Liver (tissue), 8 donors: ENCODE measurements at regions not wholly inside any gene's neighbourhood (a gene's known extent, or its start where the extent isn't known, plus 50 kb on each side); places are given as distances from the start of the nearest gene placed in this dataset.

Experiments
- DNase-seq: peaks from one replicate; pipeline ENCODE4 v3.0.0-alpha.2; 2017; ENCODE audit warnings: low spot score
- H3K27ac ChIP-seq, 2 donors: one replicate each; pipeline ENCODE4 v1.7.0; 2013; ENCODE audit warnings: inconsistent platforms in 2 of 2, low read length in 2 of 2, control low read depth in 1 of 2, low read depth in 1 of 2, mild to moderate bottlenecking in 1 of 2
- H3K27me3 ChIP-seq, 4 donors: one replicate each; pipeline versions ENCODE4 v1.6.1 to v1.7.0; 2013; ENCODE audit warnings: low read length in 3 of 4, inconsistent platforms in 1 of 4, mild to moderate bottlenecking in 1 of 4, moderate library complexity in 1 of 4; ENCODE audit not compliant: control insufficient read depth in 4 of 4, insufficient read depth in 4 of 4
- H3K36me3 ChIP-seq, 4 donors: one replicate each; pipeline versions ENCODE4 v1.6.1 to v1.7.0; 2013; ENCODE audit warnings: low read length in 3 of 4, mild to moderate bottlenecking in 3 of 4, low read depth in 1 of 4, moderate library complexity in 1 of 4; ENCODE audit not compliant: control insufficient read depth in 4 of 4, insufficient read depth in 3 of 4
- H3K4me1 ChIP-seq, 4 donors: one replicate each; pipeline versions ENCODE4 v1.6.1 to v1.7.0; 2013; ENCODE audit warnings: low read length in 3 of 4, mild to moderate bottlenecking in 3 of 4, moderate library complexity in 1 of 4; ENCODE audit not compliant: control insufficient read depth in 4 of 4, insufficient read depth in 4 of 4
- H3K4me3 ChIP-seq, 3 donors: one replicate each; pipeline versions ENCODE4 v1.6.1 to v1.7.0; 2013; ENCODE audit warnings: low read length in 3 of 3, control low read depth in 1 of 3, low read depth in 1 of 3, mild to moderate bottlenecking in 1 of 3
- H3K9ac ChIP-seq, 2 donors: one replicate each; pipeline ENCODE4 v1.7.0; 2013; ENCODE audit warnings: low read length in 2 of 2, mild to moderate bottlenecking in 2 of 2, moderate library complexity in 2 of 2, control low read depth in 1 of 2, low read depth in 1 of 2
- H3K9me3 ChIP-seq, 4 donors: one replicate each; pipeline versions ENCODE4 v1.6.1 to v1.7.0; 2013; ENCODE audit warnings: low read length in 3 of 4; ENCODE audit not compliant: control insufficient read depth in 4 of 4
- EGR1 ChIP-seq, 2 donors: IDR thresholded peaks; 2 replicates each; pipeline ENCODE4 v1.6.1; 2016 to 2018; ENCODE audit warnings: antibody characterized with exemption in 2 of 2, low read depth in 2 of 2
- FOXA1 ChIP-seq: IDR thresholded peaks from 2 replicates; pipeline ENCODE4 v1.6.1; 2016; ENCODE audit warnings: antibody characterized with exemption
- FOXA2 ChIP-seq: IDR thresholded peaks from 2 replicates; pipeline ENCODE4 v1.6.1; 2016; ENCODE audit warnings: antibody characterized with exemption
- GABPA ChIP-seq, 2 donors: IDR thresholded peaks in 1 of 2; conservative IDR thresholded peaks in 1 of 2; 2 replicates each; pipeline ENCODE4 v1.6.1; 2016; ENCODE audit warnings: antibody characterized with exemption in 2 of 2, mild to moderate bottlenecking in 1 of 2, moderate library complexity in 1 of 2
- HNF4A ChIP-seq, 2 donors: conservative IDR thresholded peaks; 2 replicates each; pipeline ENCODE4 v1.6.1; 2016; ENCODE audit warnings: antibody characterized with exemption in 2 of 2, mild to moderate bottlenecking in 2 of 2
- HNF4G ChIP-seq: IDR thresholded peaks from 2 replicates; pipeline ENCODE4 v1.6.1; 2016; ENCODE audit warnings: antibody characterized with exemption
- JUND ChIP-seq, 2 donors: IDR thresholded peaks; 2 replicates each; pipeline ENCODE4 v1.6.1; 2016; ENCODE audit warnings: antibody characterized with exemption in 2 of 2
- NR2F2 ChIP-seq: IDR thresholded peaks from 2 replicates; pipeline ENCODE4 v1.6.1; 2016; ENCODE audit warnings: antibody characterized with exemption
- RAD21 ChIP-seq, 2 donors: IDR thresholded peaks; 2 replicates each; pipeline ENCODE4 v1.6.1; 2016; ENCODE audit warnings: antibody characterized with exemption in 2 of 2, mild to moderate bottlenecking in 2 of 2
- RXRA ChIP-seq, 2 donors: IDR thresholded peaks; 2 replicates each; pipeline ENCODE4 v1.6.1; 2017 to 2018; ENCODE audit warnings: antibody characterized with exemption in 2 of 2, mild to moderate bottlenecking in 1 of 2
- YY1 ChIP-seq: IDR thresholded peaks from 2 replicates; pipeline ENCODE4 v1.6.1; 2016; ENCODE audit warnings: antibody characterized with exemption, mild to moderate bottlenecking
- WGBS: extraction: QIAGEN DNeasy Blood & Tissue Kit; methylation state at CpG from one replicate; pipeline ENCODE4 v1.1.7; 2013; 5-methylcytosine and 5-hydroxymethylcytosine counted together
- TF ChIP-seq, protein P1 (sequence below): IDR thresholded peaks from 2 replicates; pipeline ENCODE4 v1.6.1; 2016; ENCODE audit warnings: antibody characterized with exemption
- TF ChIP-seq, protein P2 (sequence below): IDR thresholded peaks from 2 replicates; pipeline ENCODE4 v1.6.1; 2016; ENCODE audit warnings: antibody characterized with exemption
- TF ChIP-seq, protein P3 (sequence below): fragments of 150-350 bp; IDR thresholded peaks from 2 replicates; pipeline ENCODE4 v1.5.1; 2017; ENCODE audit warnings: improper control_type of control experiment, low read depth, low read length; ENCODE audit not compliant: missing input control
- TF ChIP-seq, protein P4 (sequence below): IDR thresholded peaks from 2 replicates; pipeline ENCODE4 v1.6.1; 2016; ENCODE audit warnings: antibody characterized with exemption
- donor health status: healthy.
- donor health status: healthy.
- donor health status: healthy.
- donor health status: healthy.
- donor health status: healthy.

DNA sequence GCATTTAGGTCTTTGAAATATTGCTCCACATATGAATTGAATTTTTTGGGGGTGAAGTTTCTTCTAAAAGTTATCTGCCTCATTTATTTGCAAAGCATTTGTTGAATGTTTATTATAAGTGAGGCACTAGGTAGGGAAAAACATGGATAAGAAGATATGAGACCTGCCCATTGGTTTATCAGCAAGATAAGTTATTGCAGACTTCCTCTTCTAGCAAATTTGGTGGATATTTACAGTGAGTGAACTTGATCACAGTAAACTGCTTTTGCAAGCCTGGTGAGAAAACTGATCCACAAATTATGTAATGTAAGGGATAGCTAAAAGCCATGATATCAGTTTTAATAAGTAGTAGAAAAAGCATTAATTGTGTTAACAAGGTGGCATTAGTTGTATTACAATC is 364.8 kb downstream of the SOCS6 start:
- no peaks in the 10 kb centered on the region for H3K36me3 ChIP-seq
- H3K4me1 ChIP-seq: no peaks in the 10 kb centered on the region
- H3K9ac ChIP-seq: no peak overlapping the region
- no peaks in the 10 kb centered on the region for H3K27me3 ChIP-seq
- H3K27ac ChIP-seq: no peak overlapping the region
- no peak for DNase-seq
- TF ChIP-seq RAD21 (IDR thresholded peaks at IDR 0.05) (no peak), FOXA2 (no peak), HNF4G (no peak), RXRA (IDR thresholded peaks at IDR 0.05) (no peak), FOXA1 (no peak), HNF4A (conservative IDR thresholded peaks at IDR 0.05) (no peak), NR2F2 (no peak)
- TF ChIP-seq, protein P1, sequence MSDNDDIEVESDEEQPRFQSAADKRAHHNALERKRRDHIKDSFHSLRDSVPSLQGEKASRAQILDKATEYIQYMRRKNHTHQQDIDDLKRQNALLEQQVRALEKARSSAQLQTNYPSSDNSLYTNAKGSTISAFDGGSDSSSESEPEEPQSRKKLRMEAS: no peak
- TF ChIP-seq, protein P2, sequence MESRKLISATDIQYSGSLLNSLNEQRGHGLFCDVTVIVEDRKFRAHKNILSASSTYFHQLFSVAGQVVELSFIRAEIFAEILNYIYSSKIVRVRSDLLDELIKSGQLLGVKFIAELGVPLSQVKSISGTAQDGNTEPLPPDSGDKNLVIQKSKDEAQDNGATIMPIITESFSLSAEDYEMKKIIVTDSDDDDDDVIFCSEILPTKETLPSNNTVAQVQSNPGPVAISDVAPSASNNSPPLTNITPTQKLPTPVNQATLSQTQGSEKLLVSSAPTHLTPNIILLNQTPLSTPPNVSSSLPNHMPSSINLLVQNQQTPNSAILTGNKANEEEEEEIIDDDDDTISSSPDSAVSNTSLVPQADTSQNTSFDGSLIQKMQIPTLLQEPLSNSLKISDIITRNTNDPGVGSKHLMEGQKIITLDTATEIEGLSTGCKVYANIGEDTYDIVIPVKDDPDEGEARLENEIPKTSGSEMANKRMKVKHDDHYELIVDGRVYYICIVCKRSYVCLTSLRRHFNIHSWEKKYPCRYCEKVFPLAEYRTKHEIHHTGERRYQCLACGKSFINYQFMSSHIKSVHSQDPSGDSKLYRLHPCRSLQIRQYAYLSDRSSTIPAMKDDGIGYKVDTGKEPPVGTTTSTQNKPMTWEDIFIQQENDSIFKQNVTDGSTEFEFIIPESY: no peak
- TF ChIP-seq, protein P3, sequence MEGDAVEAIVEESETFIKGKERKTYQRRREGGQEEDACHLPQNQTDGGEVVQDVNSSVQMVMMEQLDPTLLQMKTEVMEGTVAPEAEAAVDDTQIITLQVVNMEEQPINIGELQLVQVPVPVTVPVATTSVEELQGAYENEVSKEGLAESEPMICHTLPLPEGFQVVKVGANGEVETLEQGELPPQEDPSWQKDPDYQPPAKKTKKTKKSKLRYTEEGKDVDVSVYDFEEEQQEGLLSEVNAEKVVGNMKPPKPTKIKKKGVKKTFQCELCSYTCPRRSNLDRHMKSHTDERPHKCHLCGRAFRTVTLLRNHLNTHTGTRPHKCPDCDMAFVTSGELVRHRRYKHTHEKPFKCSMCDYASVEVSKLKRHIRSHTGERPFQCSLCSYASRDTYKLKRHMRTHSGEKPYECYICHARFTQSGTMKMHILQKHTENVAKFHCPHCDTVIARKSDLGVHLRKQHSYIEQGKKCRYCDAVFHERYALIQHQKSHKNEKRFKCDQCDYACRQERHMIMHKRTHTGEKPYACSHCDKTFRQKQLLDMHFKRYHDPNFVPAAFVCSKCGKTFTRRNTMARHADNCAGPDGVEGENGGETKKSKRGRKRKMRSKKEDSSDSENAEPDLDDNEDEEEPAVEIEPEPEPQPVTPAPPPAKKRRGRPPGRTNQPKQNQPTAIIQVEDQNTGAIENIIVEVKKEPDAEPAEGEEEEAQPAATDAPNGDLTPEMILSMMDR: no peak
- TF ChIP-seq, protein P4, sequence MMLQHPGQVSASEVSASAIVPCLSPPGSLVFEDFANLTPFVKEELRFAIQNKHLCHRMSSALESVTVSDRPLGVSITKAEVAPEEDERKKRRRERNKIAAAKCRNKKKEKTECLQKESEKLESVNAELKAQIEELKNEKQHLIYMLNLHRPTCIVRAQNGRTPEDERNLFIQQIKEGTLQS: no peak
- no peak overlapping the region for H3K4me3 ChIP-seq
- H3K9me3 ChIP-seq: no peaks in the 10 kb centered on the region

DNA sequence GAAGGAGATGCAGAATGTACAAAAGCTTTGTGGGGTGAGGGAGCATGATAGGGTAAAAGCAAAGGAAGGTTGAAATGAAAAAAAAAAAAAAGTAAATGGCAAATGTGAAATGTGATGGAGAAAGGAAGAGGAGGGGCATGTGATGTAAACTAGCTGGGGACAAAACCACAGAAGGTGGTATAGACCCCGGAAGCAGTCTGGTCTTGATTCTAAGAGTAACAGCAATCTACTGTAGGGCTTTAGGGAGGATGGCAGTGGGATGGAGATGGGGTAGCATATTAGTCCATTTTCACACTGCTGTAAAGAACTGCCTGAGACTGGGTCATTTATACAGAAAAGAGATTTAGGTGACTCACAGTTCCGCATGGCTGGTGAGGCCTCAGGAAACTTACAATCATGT is 362.0 kb downstream of the SOCS6 start:
- H3K9ac ChIP-seq: no peak overlapping the region
- no peak overlapping the region for H3K4me3 ChIP-seq
- no peaks in the 10 kb centered on the region for H3K4me1 ChIP-seq
- H3K27ac ChIP-seq: no peak overlapping the region
- no peaks in the 10 kb centered on the region for H3K9me3 ChIP-seq
- H3K27me3 ChIP-seq: no peaks in the 10 kb centered on the region
- 83% methylated on average over 2 of the region's 2 CpGs for WGBS
- no peak for DNase-seq
- TF ChIP-seq, protein P3: no peak
- TF ChIP-seq HNF4A (conservative IDR thresholded peaks at IDR 0.05): no peak
- TF ChIP-seq YY1: no peak
- no peak for TF ChIP-seq HNF4G
- no peak for TF ChIP-seq FOXA2
- TF ChIP-seq EGR1 (IDR thresholded peaks at IDR 0.05; ENCODE audit: low read depth in 2 of 2): no peak
- no peak for TF ChIP-seq GABPA (IDR thresholded peaks at IDR 0.05 in 1 of 2, conservative IDR thresholded peaks at IDR 0.05 in 1 of 2)
- no peak for TF ChIP-seq JUND (IDR thresholded peaks at IDR 0.05)
- H3K36me3 ChIP-seq: no peaks in the 10 kb centered on the region
